B cell (primary cell): ENCODE measurements at regions not wholly inside any gene's neighbourhood (a gene's known extent, or its start where the extent isn't known, plus 50 kb on each side); places are given as distances from the start of the nearest gene placed in this dataset.

Experiments used
- ATAC-seq: fragments of 200-7000 bp; cut with Tn5 transposase; one replicate; pipeline ENCODE4 v1.10.0; 2021; ENCODE audit warnings: low read depth, mild to moderate bottlenecking, moderate number of reproducible peaks, moderate library complexity
- CTCF ChIA-PET: fragments of 350-600 bp; sonication (Branson Sonifier 250); formaldehyde crosslinking; loops from one replicate; lab custom pipeline; 2021; ENCODE audit warnings: antibody characterized with exemption, inconsistent platforms; lab: Charles Lee
- POLR2A ChIA-PET: fragments of 350-600 bp; sonication (Branson Sonifier 250); formaldehyde crosslinking; loops from one replicate; lab custom pipeline; 2021; ENCODE audit warnings: antibody characterized with exemption; lab: Charles Lee
- DNase-seq: peaks from one replicate; pipeline ENCODE4 v3.0.0; 2013
- H2AFZ ChIP-seq: 2 replicates; pipeline ENCODE4 v1.6.1; 2012; ENCODE audit warnings: mild to moderate bottlenecking, low read depth, low read length; ENCODE audit not compliant: insufficient read depth, poor library complexity, severe bottlenecking
- H3K27ac ChIP-seq, 2 donors: 1 replicate in 1 of 2; 2 replicates in 1 of 2; pipeline ENCODE4 v1.5.1; 2012 to 2013; ENCODE audit warnings: low read length in 2 of 2, mild to moderate bottlenecking in 2 of 2, moderate library complexity in 1 of 2
- H3K27me3 ChIP-seq, 4 experiments: fragments of 200-600 bp in 1 of 4; sonication (generic) in 1 of 4; replicated peaks in 1 of 4; 1 replicate in 2 of 4; 2 replicates in 2 of 4; pipeline versions ENCODE4 v1.6.1 to v1.7.0; 2013 to 2016; ENCODE audit warnings: low read length in 3 of 4, mild to moderate bottlenecking in 2 of 4, mixed read lengths in 1 of 4, moderate library complexity in 1 of 4; ENCODE audit not compliant: insufficient read depth in 4 of 4, control insufficient read depth in 3 of 4; ENCODE audit errors: control extremely low read depth in 1 of 4
- H3K36me3 ChIP-seq, 2 experiments: replicated peaks in 1 of 2; 1 replicate in 1 of 2; 2 replicates in 1 of 2; pipeline versions ENCODE4 v1.6.1 to v1.7.1; 2013; ENCODE audit warnings: low read length in 1 of 2; ENCODE audit not compliant: insufficient read depth in 2 of 2, control insufficient read depth in 1 of 2; ENCODE audit errors: control extremely low read depth in 1 of 2, extremely low read depth in 1 of 2
- H3K4me1 ChIP-seq, 2 donors: fragments of 200-600 bp in 1 of 2; sonication (generic) in 1 of 2; 1 replicate in 1 of 2; 2 replicates in 1 of 2; pipeline versions ENCODE4 v1.5.1 to v1.6.1; 2013 to 2017; ENCODE audit warnings: low read length in 2 of 2; ENCODE audit not compliant: control insufficient read depth in 2 of 2, insufficient read depth in 2 of 2
- H3K4me2 ChIP-seq: replicated peaks from 2 replicates; pipeline ENCODE3; 2012; ENCODE audit warnings: mild to moderate bottlenecking, low read depth, low read length; ENCODE audit not compliant: poor library complexity, severe bottlenecking
- H3K4me3 ChIP-seq, 5 experiments: fragments of 200-600 bp in 1 of 5; sonication (generic) in 1 of 5; 1 replicate in 3 of 5; 2 replicates in 2 of 5; pipeline versions ENCODE4 v1.5.1 to v1.7.0; 2011 to 2016; ENCODE audit warnings: low read length in 4 of 5, mild to moderate bottlenecking in 4 of 5, low read depth in 2 of 5, control low read depth in 1 of 5, moderate library complexity in 1 of 5; ENCODE audit not compliant: insufficient read depth in 1 of 5; ENCODE audit errors: control extremely low read depth in 1 of 5, extremely low read depth in 1 of 5
- H3K79me2 ChIP-seq: fragments of 200-600 bp; sonication (generic); one replicate; pipeline ENCODE4 v1.6.0; 2016; ENCODE audit warnings: low read length; ENCODE audit not compliant: control insufficient read depth, insufficient read depth
- H3K9ac ChIP-seq: fragments of 200-600 bp; sonication (generic); 2 replicates; pipeline ENCODE4 v1.6.1; 2017; ENCODE audit warnings: mild to moderate bottlenecking, low read length, moderate library complexity
- H3K9me3 ChIP-seq, 3 donors: one replicate each; pipeline versions ENCODE4 v1.6.1 to v1.7.1; 2013; ENCODE audit warnings: low read length in 2 of 3; ENCODE audit not compliant: control insufficient read depth in 2 of 3, insufficient read depth in 1 of 3; ENCODE audit errors: control extremely low read depth in 1 of 3
- H4K20me1 ChIP-seq: 2 replicates; pipeline ENCODE4 v1.6.0; 2012; ENCODE audit warnings: mild to moderate bottlenecking, low read length; ENCODE audit not compliant: insufficient read depth, control insufficient read depth, poor library complexity, severe bottlenecking
- H3K27ac Mint-ChIP-seq: one replicate; pipeline ENCODE4 v1.8.0; 2021; ENCODE audit warnings: mixed read lengths
- H3K27me3 Mint-ChIP-seq: one replicate; pipeline ENCODE4 v1.8.0; 2021; ENCODE audit warnings: mixed read lengths
- H3K4me1 Mint-ChIP-seq: one replicate; pipeline ENCODE4 v1.8.0; 2021; ENCODE audit warnings: mixed read lengths
- H3K4me3 Mint-ChIP-seq: one replicate; pipeline ENCODE4 v1.8.0; 2021; ENCODE audit warnings: mixed read lengths
- H3K9me3 Mint-ChIP-seq: one replicate; pipeline ENCODE4 v1.8.0; 2022; ENCODE audit warnings: mixed read lengths; ENCODE audit not compliant: insufficient read depth
- EZH2 ChIP-seq: IDR thresholded peaks from 2 replicates; pipeline ENCODE4 v1.6.1; 2012; ENCODE audit warnings: borderline replicate concordance, low read depth, mild to moderate bottlenecking, moderate library complexity, low read length; ENCODE audit not compliant: insufficient read depth, poor library complexity, severe bottlenecking
- WGBS: methylation state at CpG from one replicate; pipeline ENCODE4 v1.1.5; 2013; ENCODE audit warnings: missing lambda C conversion rate; ENCODE audit not compliant: insufficient coverage; 5-methylcytosine and 5-hydroxymethylcytosine counted together
- intact Hi-C: fragments of 100-400 bp; cut with micrococcal nuclease; formaldehyde crosslinking; loops from one replicate; pipeline ENCODE4 v1.10.0; 2022
- TF ChIP-seq, protein P1 (sequence below): fragments of 200-600 bp; IDR thresholded peaks from one replicate; pipeline ENCODE4 v1.8.0; 2022; ENCODE audit warnings: antibody characterized with exemption, mild to moderate bottlenecking

DNA sequence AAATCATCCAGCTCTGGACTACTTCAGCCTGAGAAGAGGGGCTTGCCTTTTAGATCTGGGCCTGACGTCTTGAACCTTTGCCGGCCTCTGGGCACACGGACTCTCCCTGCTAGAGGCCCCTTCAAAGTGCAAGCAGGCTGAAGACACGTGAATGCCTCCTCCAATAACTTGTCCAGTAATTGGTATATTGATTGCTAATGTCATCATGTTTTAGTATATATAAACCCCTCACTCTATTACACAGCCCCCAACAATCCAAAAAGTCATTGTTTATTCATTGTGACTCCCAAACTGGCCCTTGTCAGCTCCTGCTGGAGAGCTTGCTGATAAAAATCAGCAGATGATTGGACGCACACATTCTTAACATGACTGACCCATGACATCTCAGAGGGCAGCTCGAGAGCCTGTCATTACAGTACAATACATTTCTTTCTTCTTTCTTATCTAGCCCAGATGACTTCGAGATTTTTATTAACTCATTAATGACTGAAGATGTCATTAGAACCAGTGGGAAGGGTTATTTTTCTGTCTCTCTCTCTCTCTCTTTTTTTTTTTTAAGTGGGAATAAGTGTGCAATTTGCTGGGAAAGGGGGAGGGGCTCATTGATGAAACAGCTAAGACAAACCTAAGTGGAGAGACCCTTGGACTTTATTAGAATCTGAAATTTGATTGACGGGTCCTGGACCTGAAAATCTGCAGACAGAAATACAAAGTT is 65.5 kb upstream of the NR2F2 start:
- Histone ChIP-seq H3K4me2 (no peak overlapping the region), H2AFZ (no peak overlapping the region), H3K79me2 (no peaks in the 10 kb centered on the region), H3K27ac (no peak overlapping the region), H3K36me3 (no peaks in the 10 kb centered on the region), H3K9ac (no peak overlapping the region), H3K9me3 (peaks cover 0 to 3% (median 0%) of the 10 kb centered on the region in 3 donors), H3K4me3 (no peak overlapping the region), H3K4me1 (no peaks in the 10 kb centered on the region), H3K27me3 (no peaks in the 10 kb centered on the region), H4K20me1 (no peaks in the 10 kb centered on the region)
- ChIA-PET CTCF (no interaction called here), POLR2A (no interaction called here)
- ATAC-seq (no peak), DNase-seq (no peak)
- Mint-ChIP-seq H3K9me3 (peaks cover 1% of the 10 kb centered on the region), H3K27me3 (no peaks in the 10 kb centered on the region), H3K27ac (no peak overlapping the region), H3K4me3 (no peak overlapping the region), H3K4me1 (no peaks in the 10 kb centered on the region)
- intact Hi-C loops = no loop called here
- TF ChIP-seq, protein P1, sequence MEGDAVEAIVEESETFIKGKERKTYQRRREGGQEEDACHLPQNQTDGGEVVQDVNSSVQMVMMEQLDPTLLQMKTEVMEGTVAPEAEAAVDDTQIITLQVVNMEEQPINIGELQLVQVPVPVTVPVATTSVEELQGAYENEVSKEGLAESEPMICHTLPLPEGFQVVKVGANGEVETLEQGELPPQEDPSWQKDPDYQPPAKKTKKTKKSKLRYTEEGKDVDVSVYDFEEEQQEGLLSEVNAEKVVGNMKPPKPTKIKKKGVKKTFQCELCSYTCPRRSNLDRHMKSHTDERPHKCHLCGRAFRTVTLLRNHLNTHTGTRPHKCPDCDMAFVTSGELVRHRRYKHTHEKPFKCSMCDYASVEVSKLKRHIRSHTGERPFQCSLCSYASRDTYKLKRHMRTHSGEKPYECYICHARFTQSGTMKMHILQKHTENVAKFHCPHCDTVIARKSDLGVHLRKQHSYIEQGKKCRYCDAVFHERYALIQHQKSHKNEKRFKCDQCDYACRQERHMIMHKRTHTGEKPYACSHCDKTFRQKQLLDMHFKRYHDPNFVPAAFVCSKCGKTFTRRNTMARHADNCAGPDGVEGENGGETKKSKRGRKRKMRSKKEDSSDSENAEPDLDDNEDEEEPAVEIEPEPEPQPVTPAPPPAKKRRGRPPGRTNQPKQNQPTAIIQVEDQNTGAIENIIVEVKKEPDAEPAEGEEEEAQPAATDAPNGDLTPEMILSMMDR = no peak
- TF ChIP-seq EZH2 = no peak
- WGBS = 66% methylated on average over 3 of the region's 8 CpGs

DNA sequence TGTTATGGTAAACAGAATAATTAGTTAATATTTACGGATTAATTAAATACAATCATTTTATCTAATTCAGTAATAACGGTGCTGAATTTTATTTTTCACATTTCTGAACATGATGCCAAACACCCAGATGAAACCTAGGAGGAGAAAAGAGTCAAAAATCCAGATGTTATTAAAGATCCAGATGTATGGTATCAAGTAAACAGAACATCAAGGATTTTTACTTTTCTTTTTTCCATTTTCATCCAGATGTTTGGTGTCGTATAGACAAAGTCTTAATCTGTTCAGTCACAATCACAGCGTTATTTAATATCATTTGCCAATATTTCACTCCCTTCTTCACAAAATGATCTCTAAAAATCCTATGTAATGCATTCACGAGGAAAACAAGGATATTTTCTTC is 64.0 kb upstream of the NR2F2 start:
- Histone ChIP-seq H3K79me2 (no peaks in the 10 kb centered on the region), H3K36me3 (no peaks in the 10 kb centered on the region), H4K20me1 (no peaks in the 10 kb centered on the region), H3K27me3 (no peaks in the 10 kb centered on the region), H3K27ac (no peak overlapping the region), H3K4me1 (no peaks in the 10 kb centered on the region), H2AFZ (no peak overlapping the region), H3K9me3 (peaks cover 0 to 3% (median 0%) of the 10 kb centered on the region in 3 donors), H3K9ac (no peak overlapping the region), H3K4me3 (no peak overlapping the region), H3K4me2 (no peak overlapping the region)
- no peaks in the 10 kb centered on the region for H3K27me3 Mint-ChIP-seq
- DNase-seq (no peak), ATAC-seq (no peak)
- ChIA-PET CTCF (no interaction called here), POLR2A (no interaction called here)
- WGBS = 90% methylated on average over 2 of the region's 5 CpGs
- H3K4me1 Mint-ChIP-seq = no peaks in the 10 kb centered on the region
- no peak overlapping the region for H3K4me3 Mint-ChIP-seq
- peaks cover 1% of the 10 kb centered on the region for H3K9me3 Mint-ChIP-seq
- TF ChIP-seq, protein P1 = no peak
- no peak for TF ChIP-seq EZH2
- H3K27ac Mint-ChIP-seq = no peak overlapping the region
- intact Hi-C loops = no loop called here
